B cell (primary cell): ENCODE measurements at regions not wholly inside any gene's neighbourhood (a gene's known extent, or its start where the extent isn't known, plus 50 kb on each side); places are given as distances from the start of the nearest gene placed in this dataset.

Experiments used
- CTCF ChIP-seq: fragments of 200-600 bp; IDR thresholded peaks from one replicate; pipeline ENCODE4 v1.8.0; 2022; ENCODE audit warnings: antibody characterized with exemption, mild to moderate bottlenecking
- EZH2 ChIP-seq: IDR thresholded peaks from 2 replicates; pipeline ENCODE4 v1.6.1; 2012; ENCODE audit warnings: borderline replicate concordance, low read depth, mild to moderate bottlenecking, moderate library complexity, low read length; ENCODE audit not compliant: insufficient read depth, poor library complexity, severe bottlenecking

DNA sequence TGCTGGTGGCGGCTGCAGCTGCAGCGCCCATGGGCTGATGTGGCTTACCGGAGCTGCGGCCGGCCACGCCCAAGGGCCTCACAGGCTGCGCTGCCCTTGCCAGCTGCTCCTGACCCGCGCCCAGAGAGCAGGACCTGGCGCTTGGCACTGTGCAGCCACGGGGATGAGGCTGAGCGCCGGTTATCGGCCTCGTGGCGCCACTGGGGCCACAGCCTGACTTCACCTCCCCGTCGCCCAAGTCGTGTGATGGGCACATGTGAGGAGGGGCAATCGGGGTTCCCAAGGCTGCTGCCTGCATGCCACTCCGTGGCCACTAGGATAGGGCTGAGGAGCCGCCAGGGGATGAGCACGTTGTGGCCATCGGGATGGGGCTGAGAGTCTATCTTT lies 77.2 kb upstream of the PABPC3 start:
- TF ChIP-seq CTCF (no peak), EZH2 (no peak)
